Mucosa of rectum (tissue), 2 donors: ENCODE measurements at regions not wholly inside any gene's neighbourhood (a gene's known extent, or its start where the extent isn't known, plus 50 kb on each side); places are given as distances from the start of the nearest gene placed in this dataset.
A peak's percentile ranks its signal among the peaks of the same experiment; 100 is the strongest.

ENCODE experiments used
- H3K27ac ChIP-seq, 2 donors: one replicate each; pipeline ENCODE4 v1.7.0; 2013; ENCODE audit warnings: inconsistent platforms in 2 of 2, low read depth in 2 of 2, low read length in 2 of 2
- H3K27me3 ChIP-seq, 2 donors: one replicate each; pipeline ENCODE4 v1.7.0; 2013; ENCODE audit warnings: low read length in 2 of 2; ENCODE audit not compliant: control insufficient read depth in 2 of 2, insufficient read depth in 2 of 2
- H3K36me3 ChIP-seq, 2 donors: one replicate each; pipeline ENCODE4 v1.7.0; 2013; ENCODE audit warnings: low read length in 2 of 2; ENCODE audit not compliant: control insufficient read depth in 2 of 2, insufficient read depth in 2 of 2
- H3K4me1 ChIP-seq, 2 donors: one replicate each; pipeline ENCODE4 v1.7.0; 2013; ENCODE audit warnings: low read length in 2 of 2, mild to moderate bottlenecking in 1 of 2; ENCODE audit not compliant: control insufficient read depth in 2 of 2, insufficient read depth in 2 of 2
- H3K4me3 ChIP-seq, 2 donors: one replicate each; pipeline ENCODE4 v1.7.0; 2013; ENCODE audit warnings: low read length in 2 of 2
- H3K9ac ChIP-seq, 2 donors: one replicate each; pipeline ENCODE4 v1.7.0; 2013; ENCODE audit warnings: low read length in 2 of 2, low read depth in 1 of 2, mild to moderate bottlenecking in 1 of 2
- H3K9me3 ChIP-seq, 2 donors: one replicate each; pipeline ENCODE4 v1.7.0; 2013; ENCODE audit warnings: low read length in 2 of 2; ENCODE audit not compliant: control insufficient read depth in 2 of 2
- donor health status: healthy.
- donor health status: Normal muscosa, but diverticular disease.

DNA sequence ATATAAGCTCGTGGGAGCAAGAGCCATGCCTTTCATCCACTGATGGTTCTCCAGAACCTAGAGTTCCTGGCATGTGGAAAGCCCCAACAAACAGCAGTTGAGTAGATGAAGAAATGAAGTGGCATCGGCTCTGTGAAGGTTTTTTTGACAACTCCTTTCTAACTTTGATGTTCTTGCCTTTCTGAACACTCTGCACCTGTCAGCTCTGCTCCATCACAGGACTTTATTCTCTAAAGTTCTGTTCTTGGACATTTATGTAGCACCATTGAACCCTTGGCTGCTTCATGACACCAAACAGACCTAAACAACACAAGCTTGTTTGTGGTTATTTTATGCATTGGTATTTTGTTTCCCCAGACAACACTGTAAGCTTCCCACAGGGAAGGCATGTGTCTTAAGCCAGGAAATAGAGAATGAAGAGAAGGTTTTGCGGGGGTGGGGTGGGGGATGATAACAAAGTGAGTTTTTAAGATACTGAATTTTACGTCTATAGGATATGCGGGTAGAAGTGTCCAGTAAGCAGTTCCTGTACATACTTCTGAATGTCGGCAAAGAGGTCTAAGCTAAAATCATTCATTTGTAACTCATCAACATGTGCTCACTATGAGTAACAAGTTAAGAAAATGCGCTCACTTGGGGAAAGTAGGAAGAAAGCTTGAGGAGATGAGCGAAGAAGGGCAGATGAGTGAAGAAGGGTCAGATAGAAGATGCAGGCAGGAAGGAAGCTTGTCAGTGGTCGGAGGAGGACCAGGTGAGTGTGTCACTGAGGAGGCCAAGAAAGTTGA is 146.0 kb upstream of the PLEKHG7 start:
- no peak overlapping the region for H3K4me3 ChIP-seq
- H3K4me1 ChIP-seq = peaks cover 10% of the 10 kb centered on the region in 2 donors
- H3K27ac ChIP-seq = peak overlapping the region in 1 of 2 donors; percentile 45

GRCh38 chr12:92556141-92556540 is 146.6 kb upstream of the PLEKHG7 start:
- H3K27ac ChIP-seq = peak overlapping the region in 1 of 2 donors; percentile 45
- H3K4me3 ChIP-seq = no peak overlapping the region
- H3K27me3 ChIP-seq = no peaks in the 10 kb centered on the region
- no peak overlapping the region for H3K9ac ChIP-seq
- peaks cover 13% of the 10 kb centered on the region in 2 donors for H3K4me1 ChIP-seq
- no peaks in the 10 kb centered on the region for H3K36me3 ChIP-seq
- H3K9me3 ChIP-seq = no peaks in the 10 kb centered on the region

More for the DNA sequence above, 146.0 kb upstream of the PLEKHG7 start:
- no peak overlapping the region for H3K9ac ChIP-seq
- H3K36me3 ChIP-seq = no peaks in the 10 kb centered on the region
- no peaks in the 10 kb centered on the region for H3K27me3 ChIP-seq
- no peaks in the 10 kb centered on the region for H3K9me3 ChIP-seq

DNA sequence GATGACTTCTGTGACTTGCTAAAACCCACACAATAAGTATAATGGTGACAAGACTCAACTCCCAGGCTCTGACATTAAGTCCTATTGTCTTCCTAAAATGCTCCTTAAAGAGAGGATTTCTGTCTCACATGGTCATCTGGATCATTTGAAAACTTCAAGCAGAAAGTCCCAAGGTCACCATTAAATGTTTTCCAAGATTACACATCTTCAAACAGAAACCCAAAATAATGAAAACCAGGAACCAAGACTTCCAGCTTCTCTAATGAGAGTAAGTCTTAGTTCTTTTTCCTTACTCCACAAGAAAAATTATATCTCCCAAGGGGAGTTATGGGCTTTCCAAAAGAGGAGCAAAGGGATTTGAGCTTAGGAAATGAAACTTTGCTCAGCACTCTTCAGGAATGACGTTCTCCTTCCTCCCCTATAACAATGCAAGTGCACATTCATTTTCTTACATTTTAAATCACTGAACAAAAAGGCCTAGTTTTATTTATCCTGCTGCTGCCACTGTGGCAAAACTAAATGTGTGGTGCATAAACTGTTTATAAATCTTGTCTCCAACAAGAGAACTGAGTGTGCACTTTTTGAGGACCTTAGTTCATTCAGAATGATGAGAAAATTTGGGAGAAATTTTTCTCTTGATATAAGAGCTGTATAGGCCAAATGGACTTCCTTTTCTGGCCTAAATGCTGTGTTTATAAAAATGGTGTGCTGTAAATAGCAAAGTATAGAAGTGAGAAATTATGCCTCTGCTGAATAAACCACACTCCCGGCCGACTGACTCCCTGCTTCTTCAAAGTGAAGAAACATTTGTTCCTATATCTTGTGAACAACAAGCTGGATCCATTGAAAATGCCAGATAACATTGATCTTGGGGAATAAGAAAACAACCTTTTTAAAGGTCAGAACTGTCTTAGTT is 148.4 kb upstream of the PLEKHG7 start:
- H3K4me1 ChIP-seq = peaks cover 13 to 16% of the 10 kb centered on the region in 2 donors
- peak overlapping the region; percentile 11 to 29 for H3K27ac ChIP-seq
- H3K36me3 ChIP-seq = no peaks in the 10 kb centered on the region
- no peak overlapping the region for H3K9ac ChIP-seq
- H3K9me3 ChIP-seq = no peaks in the 10 kb centered on the region
- H3K27me3 ChIP-seq = no peaks in the 10 kb centered on the region
- no peak overlapping the region for H3K4me3 ChIP-seq

GRCh38 chr12:92553389-92553788 is 149.4 kb upstream of the PLEKHG7 start:
- H3K9me3 ChIP-seq = no peaks in the 10 kb centered on the region
- no peaks in the 10 kb centered on the region for H3K36me3 ChIP-seq
- no peak overlapping the region for H3K4me3 ChIP-seq
- H3K27ac ChIP-seq = no peak overlapping the region
- no peak overlapping the region for H3K9ac ChIP-seq
- peaks cover 13 to 16% of the 10 kb centered on the region in 2 donors for H3K4me1 ChIP-seq
- H3K27me3 ChIP-seq = no peaks in the 10 kb centered on the region

GRCh38 chr12:92552412-92553108 is 150.2 kb upstream of the PLEKHG7 start:
- Histone ChIP-seq H3K27me3 (no peaks in the 10 kb centered on the region), H3K9ac (no peak overlapping the region), H3K9me3 (no peaks in the 10 kb centered on the region), H3K4me3 (no peak overlapping the region), H3K4me1 (peaks cover 13 to 17% of the 10 kb centered on the region in 2 donors), H3K36me3 (no peaks in the 10 kb centered on the region), H3K27ac (no peak overlapping the region)

- no peak overlapping the region for H3K27ac ChIP-seq
Observed at GRCh38 chr12:92551853-92552397, 150.9 kb upstream of the PLEKHG7 start.

GRCh38 chr12:92551210-92551609 is 151.6 kb upstream of the PLEKHG7 start:
- H3K4me3 ChIP-seq = no peak overlapping the region
- H3K27ac ChIP-seq = no peak overlapping the region
- H3K27me3 ChIP-seq = no peaks in the 10 kb centered on the region
- no peak overlapping the region for H3K9ac ChIP-seq
- H3K4me1 ChIP-seq = peaks cover 14 to 30% of the 10 kb centered on the region in 2 donors
- H3K9me3 ChIP-seq = no peaks in the 10 kb centered on the region
- no peaks in the 10 kb centered on the region for H3K36me3 ChIP-seq

More at GRCh38 chr12:92551853-92552397, 150.9 kb upstream of the PLEKHG7 start:
- no peak overlapping the region for H3K9ac ChIP-seq
- H3K9me3 ChIP-seq = no peaks in the 10 kb centered on the region
- no peak overlapping the region for H3K4me3 ChIP-seq
- H3K27me3 ChIP-seq = no peaks in the 10 kb centered on the region
- peaks cover 13 to 24% of the 10 kb centered on the region in 2 donors for H3K4me1 ChIP-seq
- H3K36me3 ChIP-seq = no peaks in the 10 kb centered on the region

GRCh38 chr12:92550661-92551060 is 152.1 kb upstream of the PLEKHG7 start:
- Histone ChIP-seq H3K27ac (no peak overlapping the region), H3K27me3 (no peaks in the 10 kb centered on the region)

DNA sequence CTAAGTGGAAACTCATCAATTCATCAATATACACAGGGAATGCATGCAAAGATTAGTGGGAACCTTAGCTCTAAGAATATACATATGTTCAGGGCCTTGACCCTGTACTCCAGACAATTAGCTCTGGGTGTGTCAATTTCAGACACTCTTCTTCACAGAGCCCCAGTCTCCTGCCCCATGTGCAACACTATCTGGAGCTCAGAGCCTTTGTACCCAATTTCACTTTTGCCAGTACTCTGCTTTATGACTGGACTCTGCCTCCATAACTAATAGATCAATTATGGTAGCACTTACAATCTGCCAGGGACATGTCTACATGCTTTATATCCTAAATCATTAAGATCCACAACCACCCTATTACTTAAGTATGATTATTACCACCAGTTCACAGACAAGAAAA is 152.5 kb upstream of the PLEKHG7 start:
- H3K4me1 ChIP-seq = peaks cover 15 to 31% of the 10 kb centered on the region in 2 donors
- H3K9me3 ChIP-seq = no peaks in the 10 kb centered on the region
- no peak overlapping the region for H3K4me3 ChIP-seq
- no peaks in the 10 kb centered on the region for H3K27me3 ChIP-seq
- no peak overlapping the region for H3K9ac ChIP-seq
- no peak overlapping the region for H3K27ac ChIP-seq
- H3K36me3 ChIP-seq = no peaks in the 10 kb centered on the region

More at GRCh38 chr12:92550661-92551060, 152.1 kb upstream of the PLEKHG7 start:
- Histone ChIP-seq H3K4me1 (peaks cover 15 to 31% of the 10 kb centered on the region in 2 donors), H3K36me3 (no peaks in the 10 kb centered on the region), H3K9me3 (no peaks in the 10 kb centered on the region), H3K9ac (no peak overlapping the region), H3K4me3 (no peak overlapping the region)
